ENCODE measurements at regions not wholly inside any gene's neighbourhood (a gene's known extent, or its start where the extent isn't known, plus 50 kb on each side); places are given as distances from the start of the nearest gene placed in this dataset.

GRCh38 chr3:82080261-82080660 is 318.8 kb upstream of the GBE1 start:
- no peaks in the 10 kb centered on the region for H3K27me3 ChIP-seq (ENCODE audit: insufficient read depth, poor library complexity, severe bottlenecking)
- DNase-seq (ENCODE audit: low read depth in 1 of 2, low spot score in 1 of 2): no peak
- no peak for TF ChIP-seq REST (IDR thresholded peaks at IDR 0.05; ENCODE audit: insufficient replicate concordance, low read depth)
- TF ChIP-seq CTCF (IDR thresholded peaks at IDR 0.05; ENCODE audit: insufficient read depth, low read length): no peak
- no peak for TF ChIP-seq POLR2AphosphoS5 (IDR thresholded peaks at IDR 0.05; ENCODE audit: low read depth)
- TF ChIP-seq SPI1 (IDR thresholded peaks at IDR 0.05; ENCODE audit: borderline replicate concordance, low read depth): no peak
- TF ChIP-seq GABPA (IDR thresholded peaks at IDR 0.05; ENCODE audit: low read depth): no peak
- H3K4me3 ChIP-seq (replicated peaks; ENCODE audit: insufficient read depth, low read length): no peak overlapping the region
- H3K27ac ChIP-seq (replicated peaks): no peak overlapping the region

- Histone ChIP-seq H3K27me3 (ENCODE audit: insufficient read depth, poor library complexity, severe bottlenecking) (no peaks in the 10 kb centered on the region), H3K4me3 (replicated peaks; ENCODE audit: insufficient read depth, low read length) (no peak overlapping the region), H3K27ac (replicated peaks) (no peak overlapping the region)
- DNase-seq (ENCODE audit: low read depth in 1 of 2, low spot score in 1 of 2): no peak
- TF ChIP-seq POLR2AphosphoS5 (IDR thresholded peaks at IDR 0.05; ENCODE audit: low read depth) (no peak), REST (IDR thresholded peaks at IDR 0.05; ENCODE audit: insufficient replicate concordance, low read depth) (no peak), SPI1 (IDR thresholded peaks at IDR 0.05; ENCODE audit: borderline replicate concordance, low read depth) (no peak), CTCF (IDR thresholded peaks at IDR 0.05; ENCODE audit: insufficient read depth, low read length) (no peak), GABPA (IDR thresholded peaks at IDR 0.05; ENCODE audit: low read depth) (no peak)
Observed at GRCh38 chr3:82079335-82079890, 318.0 kb upstream of the GBE1 start.

GRCh38 chr3:82078246-82078645 is 316.8 kb upstream of the GBE1 start:
- no peak overlapping the region for H3K27ac ChIP-seq (replicated peaks)
- H3K27me3 ChIP-seq (ENCODE audit: insufficient read depth, poor library complexity, severe bottlenecking): no peaks in the 10 kb centered on the region
- no peak overlapping the region for H3K4me3 ChIP-seq (replicated peaks; ENCODE audit: insufficient read depth, low read length)
- no peak for DNase-seq (ENCODE audit: low read depth in 1 of 2, low spot score in 1 of 2)
- no peak for TF ChIP-seq GABPA (IDR thresholded peaks at IDR 0.05; ENCODE audit: low read depth)

GRCh38 chr3:82067420-82067819 is 306.0 kb upstream of the GBE1 start:
- Histone ChIP-seq H3K4me3 (replicated peaks; ENCODE audit: insufficient read depth, low read length) (no peak overlapping the region), H3K27me3 (ENCODE audit: insufficient read depth, poor library complexity, severe bottlenecking) (no peaks in the 10 kb centered on the region), H3K27ac (replicated peaks) (no peak overlapping the region)
- DNase-seq (ENCODE audit: low read depth in 1 of 2, low spot score in 1 of 2): no peak
- TF ChIP-seq POLR2AphosphoS5 (IDR thresholded peaks at IDR 0.05; ENCODE audit: low read depth): no peak
- no peak for TF ChIP-seq SPI1 (IDR thresholded peaks at IDR 0.05; ENCODE audit: borderline replicate concordance, low read depth)
- no peak for TF ChIP-seq CTCF (IDR thresholded peaks at IDR 0.05; ENCODE audit: insufficient read depth, low read length)
- TF ChIP-seq GABPA (IDR thresholded peaks at IDR 0.05; ENCODE audit: low read depth): no peak
- TF ChIP-seq REST (IDR thresholded peaks at IDR 0.05; ENCODE audit: insufficient replicate concordance, low read depth): no peak

All from HL-60 (cell line).